Vagina (tissue), 2 donors: ENCODE measurements at regions not wholly inside any gene's neighbourhood (a gene's known extent, or its start where the extent isn't known, plus 50 kb on each side); places are given as distances from the start of the nearest gene placed in this dataset.
"Not testable (repeated sequence)": the region's sequence is repeated elsewhere in the genome, so short reads cannot be mapped to it uniquely, and the experiment has no call there.

Experiments used
- DNase-seq, 2 donors: peaks; one replicate each; pipeline ENCODE4 v3.0.0-alpha.2; 2017; ENCODE audit errors: extremely low spot score in 2 of 2
- H3K27ac ChIP-seq: fragments of 200-600 bp; sonication (generic); one replicate; pipeline ENCODE4 v1.5.1; 2019
- H3K27me3 ChIP-seq: fragments of 200-600 bp; sonication (generic); one replicate; pipeline ENCODE4 v1.5.1; 2019
- H3K36me3 ChIP-seq, 2 donors: fragments of 200-600 bp; sonication (generic); one replicate each; pipeline ENCODE4 v1.5.1; 2017 to 2019
- H3K4me1 ChIP-seq: fragments of 200-600 bp; sonication (generic); one replicate; pipeline ENCODE4 v1.5.1; 2019
- H3K4me3 ChIP-seq, 2 donors: fragments of 200-600 bp; sonication (generic); 1 replicate in 1 of 2; 2 replicates in 1 of 2; pipeline ENCODE4 v1.5.1; 2016 to 2019
- H3K9me3 ChIP-seq: fragments of 200-600 bp; sonication (generic); one replicate; pipeline ENCODE4 v1.5.1; 2019
- POLR2A ChIP-seq, 2 donors: fragments of 450-650 bp; IDR thresholded peaks; one replicate each; pipeline ENCODE4 v1.6.1; 2017; ENCODE audit warnings: antibody characterized with exemption in 2 of 2, mild to moderate bottlenecking in 2 of 2, moderate library complexity in 2 of 2
- POLR2AphosphoS5 ChIP-seq, 2 donors: sonication (generic); formaldehyde crosslinking; IDR thresholded peaks; one replicate each; pipeline ENCODE4 v1.9.0; 2017; ENCODE audit warnings: antibody characterized with exemption in 2 of 2, mild to moderate bottlenecking in 2 of 2, low read depth in 1 of 2; ENCODE audit not compliant: insufficient read depth in 1 of 2
- intact Hi-C: fragments of 100-400 bp; cut with DNase I; formaldehyde crosslinking; loops from one replicate; pipeline ENCODE4 v1.15.1; 2023
- TF ChIP-seq, protein P1 (sequence below), 3 experiments: fragments of 450-650 bp in 2 of 3; fragments of 200-600 bp in 1 of 3; sonication (generic) in 1 of 3; IDR thresholded peaks; one replicate each; pipeline ENCODE4 v1.5.1; 2017 to 2019; ENCODE audit warnings: antibody characterized with exemption in 3 of 3, mild to moderate bottlenecking in 2 of 3, moderate library complexity in 2 of 3

DNA sequence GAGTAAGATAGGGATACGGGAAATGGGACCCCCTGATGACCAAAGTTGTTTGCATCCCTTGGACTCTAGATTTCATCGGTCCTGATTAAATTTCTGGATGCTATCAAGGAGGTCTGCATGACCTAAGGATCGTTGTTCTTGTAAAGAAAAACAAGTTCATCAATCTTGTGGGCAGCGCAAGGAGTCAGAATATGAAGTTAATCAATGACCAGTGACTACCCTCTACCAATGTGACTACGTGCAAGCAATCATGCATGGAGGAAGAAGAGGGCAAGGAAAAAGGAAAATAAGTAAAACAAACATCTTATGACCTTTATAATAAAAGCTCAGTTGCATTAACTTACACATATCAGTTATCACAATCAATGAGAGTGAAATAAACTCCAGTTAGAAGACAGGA, 139.7 kb downstream of the RTP4 start:
- DNase-seq: no peak
- H3K4me1 ChIP-seq: no peaks in the 10 kb centered on the region
- intact Hi-C loops: no loop called here
- no peak overlapping the region for H3K27ac ChIP-seq
- TF ChIP-seq POLR2AphosphoS5 (IDR thresholded peaks at IDR 0.05; ENCODE audit: insufficient read depth in 1 of 2, low read depth in 1 of 2) (no peak), POLR2A (IDR thresholded peaks at IDR 0.05) (no peak)
- TF ChIP-seq, protein P1, sequence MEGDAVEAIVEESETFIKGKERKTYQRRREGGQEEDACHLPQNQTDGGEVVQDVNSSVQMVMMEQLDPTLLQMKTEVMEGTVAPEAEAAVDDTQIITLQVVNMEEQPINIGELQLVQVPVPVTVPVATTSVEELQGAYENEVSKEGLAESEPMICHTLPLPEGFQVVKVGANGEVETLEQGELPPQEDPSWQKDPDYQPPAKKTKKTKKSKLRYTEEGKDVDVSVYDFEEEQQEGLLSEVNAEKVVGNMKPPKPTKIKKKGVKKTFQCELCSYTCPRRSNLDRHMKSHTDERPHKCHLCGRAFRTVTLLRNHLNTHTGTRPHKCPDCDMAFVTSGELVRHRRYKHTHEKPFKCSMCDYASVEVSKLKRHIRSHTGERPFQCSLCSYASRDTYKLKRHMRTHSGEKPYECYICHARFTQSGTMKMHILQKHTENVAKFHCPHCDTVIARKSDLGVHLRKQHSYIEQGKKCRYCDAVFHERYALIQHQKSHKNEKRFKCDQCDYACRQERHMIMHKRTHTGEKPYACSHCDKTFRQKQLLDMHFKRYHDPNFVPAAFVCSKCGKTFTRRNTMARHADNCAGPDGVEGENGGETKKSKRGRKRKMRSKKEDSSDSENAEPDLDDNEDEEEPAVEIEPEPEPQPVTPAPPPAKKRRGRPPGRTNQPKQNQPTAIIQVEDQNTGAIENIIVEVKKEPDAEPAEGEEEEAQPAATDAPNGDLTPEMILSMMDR (IDR thresholded peaks at IDR 0.05): no peak
- H3K36me3 ChIP-seq: no peaks in the 10 kb centered on the region
- H3K4me3 ChIP-seq: no peak overlapping the region
- no peaks in the 10 kb centered on the region for H3K27me3 ChIP-seq
- H3K9me3 ChIP-seq: no peaks in the 10 kb centered on the region

DNA sequence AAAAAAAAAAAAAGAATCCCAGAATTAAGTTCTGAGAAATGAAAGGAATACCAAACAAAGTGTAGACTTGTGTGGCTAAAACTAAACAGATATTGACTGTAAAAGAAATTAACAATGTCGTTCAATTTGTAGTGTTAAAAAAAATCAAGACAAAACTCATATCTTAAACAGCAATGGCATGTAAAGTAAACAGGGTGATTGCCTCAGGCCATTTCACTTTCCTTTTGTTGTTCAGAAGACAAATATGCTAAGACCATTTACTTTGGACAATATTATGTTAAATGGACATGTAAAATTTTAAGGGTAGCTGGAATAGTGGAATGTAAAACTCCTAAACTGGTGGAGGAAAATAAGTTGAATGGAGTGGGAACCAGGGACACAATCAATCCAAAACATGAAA, 139.1 kb downstream of the RTP4 start:
- H3K27me3 ChIP-seq: no peaks in the 10 kb centered on the region
- no peaks in the 10 kb centered on the region for H3K9me3 ChIP-seq
- no peaks in the 10 kb centered on the region for H3K4me1 ChIP-seq
- H3K4me3 ChIP-seq: no peak overlapping the region
- DNase-seq: no peak
- TF ChIP-seq POLR2A (IDR thresholded peaks at IDR 0.05) (no peak), POLR2AphosphoS5 (IDR thresholded peaks at IDR 0.05; ENCODE audit: insufficient read depth in 1 of 2, low read depth in 1 of 2) (no peak)
- TF ChIP-seq, protein P1 (IDR thresholded peaks at IDR 0.05): no peak
- intact Hi-C loops: no loop called here
- H3K27ac ChIP-seq: no peak overlapping the region
- no peaks in the 10 kb centered on the region for H3K36me3 ChIP-seq

DNA sequence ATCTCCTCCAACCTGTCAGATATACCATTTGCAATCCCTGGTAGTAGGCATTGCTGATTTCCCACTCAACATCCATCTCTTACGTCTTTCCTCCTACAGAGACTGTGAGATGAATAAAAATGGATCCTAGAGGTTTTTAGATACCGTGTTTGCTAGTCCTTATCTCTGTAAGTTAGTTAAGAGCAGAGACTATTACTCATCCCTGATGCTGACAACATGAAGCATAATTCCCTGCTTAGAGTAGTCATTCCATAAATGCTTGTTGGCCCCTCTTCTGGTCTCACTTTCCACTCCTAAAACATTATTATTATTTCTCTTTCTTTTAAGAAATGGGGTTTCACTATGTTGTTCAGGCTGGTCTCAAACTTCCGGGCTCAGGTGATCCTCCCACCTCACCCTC, 136.2 kb downstream of the RTP4 start:
- no peaks in the 10 kb centered on the region for H3K27me3 ChIP-seq
- H3K9me3 ChIP-seq: no peaks in the 10 kb centered on the region
- no peak for TF ChIP-seq POLR2AphosphoS5 (IDR thresholded peaks at IDR 0.05; ENCODE audit: insufficient read depth in 1 of 2, low read depth in 1 of 2)
- TF ChIP-seq, protein P1 (IDR thresholded peaks at IDR 0.05): no peak
- TF ChIP-seq POLR2A (IDR thresholded peaks at IDR 0.05): no peak
- H3K4me1 ChIP-seq: no peaks in the 10 kb centered on the region
- DNase-seq: no peak
- no peaks in the 10 kb centered on the region for H3K36me3 ChIP-seq
- no peak overlapping the region for H3K4me3 ChIP-seq
- no peak overlapping the region for H3K27ac ChIP-seq
- intact Hi-C loops: no loop called here

DNA sequence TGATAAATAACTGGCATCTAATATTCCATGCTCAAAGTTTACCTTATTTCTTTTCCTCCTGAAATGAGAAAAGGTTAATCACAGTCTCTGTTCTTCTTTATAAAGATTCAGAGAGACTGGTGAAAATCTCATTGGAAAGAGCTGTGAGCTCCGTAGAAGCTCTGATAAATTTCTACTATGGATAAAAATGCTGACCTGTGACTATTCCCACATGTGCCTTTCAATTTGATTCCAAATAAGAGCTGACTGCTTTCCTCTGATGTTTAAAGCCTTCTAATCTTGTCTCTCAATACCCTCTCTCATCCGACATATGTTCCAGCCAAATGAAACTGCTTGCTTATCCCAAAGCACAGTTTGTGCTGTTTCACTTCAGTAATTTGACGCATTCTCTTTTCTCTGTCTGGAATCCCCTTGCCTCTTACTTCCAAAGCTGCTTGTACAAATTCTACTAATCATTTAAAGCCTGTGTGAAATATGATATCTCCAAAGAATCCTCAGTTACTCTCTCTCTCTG, 130.1 kb downstream of the RTP4 start:
- H3K4me3 ChIP-seq: no peak overlapping the region
- no peaks in the 10 kb centered on the region for H3K9me3 ChIP-seq
- H3K27me3 ChIP-seq: no peaks in the 10 kb centered on the region
- no peak for DNase-seq
- H3K36me3 ChIP-seq: no peaks in the 10 kb centered on the region
- no peak for TF ChIP-seq POLR2A (IDR thresholded peaks at IDR 0.05)
- TF ChIP-seq POLR2AphosphoS5 (IDR thresholded peaks at IDR 0.05; ENCODE audit: insufficient read depth in 1 of 2, low read depth in 1 of 2): no peak
- TF ChIP-seq, protein P1 (IDR thresholded peaks at IDR 0.05): no peak
- H3K4me1 ChIP-seq: no peaks in the 10 kb centered on the region
- intact Hi-C loops: no loop called here
- H3K27ac ChIP-seq: no peak overlapping the region

DNA sequence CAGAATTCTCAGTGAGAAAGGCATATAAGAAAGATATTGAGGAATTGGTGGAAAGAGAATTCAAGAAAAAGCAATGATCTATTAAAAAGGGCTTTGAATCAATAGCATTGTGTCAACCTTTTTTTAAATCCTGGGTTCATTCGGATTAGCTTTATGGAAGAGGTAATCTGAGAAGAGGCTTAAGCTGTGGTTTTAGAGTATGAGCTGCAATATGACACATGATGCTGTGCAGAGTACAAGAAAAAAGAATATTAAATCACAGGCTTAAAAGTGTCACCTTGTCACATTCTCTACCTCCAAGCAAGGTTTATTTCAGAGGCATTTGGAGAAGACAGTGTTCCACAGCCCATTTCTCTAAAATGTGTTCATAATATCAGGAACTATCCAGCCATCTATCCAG, 128.9 kb downstream of the RTP4 start:
- H3K9me3 ChIP-seq: no peaks in the 10 kb centered on the region
- no peak overlapping the region for H3K4me3 ChIP-seq
- no peaks in the 10 kb centered on the region for H3K27me3 ChIP-seq
- no peaks in the 10 kb centered on the region for H3K36me3 ChIP-seq
- no peaks in the 10 kb centered on the region for H3K4me1 ChIP-seq
- DNase-seq: no peak
- TF ChIP-seq, protein P1 (IDR thresholded peaks at IDR 0.05): no peak
- TF ChIP-seq POLR2AphosphoS5 (IDR thresholded peaks at IDR 0.05; ENCODE audit: insufficient read depth in 1 of 2, low read depth in 1 of 2): no peak
- intact Hi-C loops: no loop called here
- no peak overlapping the region for H3K27ac ChIP-seq

DNA sequence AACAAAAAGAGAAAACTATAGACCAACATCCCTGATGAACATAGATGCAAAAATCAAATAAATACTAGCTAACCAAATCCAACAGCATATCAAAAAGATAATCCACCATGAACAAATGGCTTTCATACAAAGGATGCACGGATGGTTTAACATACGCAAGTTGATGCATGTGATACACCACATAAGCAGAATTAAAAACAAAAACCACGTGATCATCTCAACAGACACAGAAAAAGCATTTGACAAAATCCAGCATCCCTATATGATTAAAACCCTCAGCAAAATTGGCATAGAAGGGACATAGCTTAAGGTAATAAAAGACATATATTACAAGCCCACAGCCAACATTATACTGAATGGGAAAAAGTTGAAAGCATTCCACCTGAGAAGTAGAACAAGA, 125.9 kb downstream of the RTP4 start:
- DNase-seq, intact Hi-C loops, H3K27me3 ChIP-seq, H3K9me3 ChIP-seq, H3K36me3 ChIP-seq, H3K4me1 ChIP-seq, H3K4me3 ChIP-seq, H3K27ac ChIP-seq: not testable (repeated sequence)
